ENCODE measurements at regions not wholly inside any gene's neighbourhood (a gene's known extent, or its start where the extent isn't known, plus 50 kb on each side); places are given as distances from the start of the nearest gene placed in this dataset.

DNA sequence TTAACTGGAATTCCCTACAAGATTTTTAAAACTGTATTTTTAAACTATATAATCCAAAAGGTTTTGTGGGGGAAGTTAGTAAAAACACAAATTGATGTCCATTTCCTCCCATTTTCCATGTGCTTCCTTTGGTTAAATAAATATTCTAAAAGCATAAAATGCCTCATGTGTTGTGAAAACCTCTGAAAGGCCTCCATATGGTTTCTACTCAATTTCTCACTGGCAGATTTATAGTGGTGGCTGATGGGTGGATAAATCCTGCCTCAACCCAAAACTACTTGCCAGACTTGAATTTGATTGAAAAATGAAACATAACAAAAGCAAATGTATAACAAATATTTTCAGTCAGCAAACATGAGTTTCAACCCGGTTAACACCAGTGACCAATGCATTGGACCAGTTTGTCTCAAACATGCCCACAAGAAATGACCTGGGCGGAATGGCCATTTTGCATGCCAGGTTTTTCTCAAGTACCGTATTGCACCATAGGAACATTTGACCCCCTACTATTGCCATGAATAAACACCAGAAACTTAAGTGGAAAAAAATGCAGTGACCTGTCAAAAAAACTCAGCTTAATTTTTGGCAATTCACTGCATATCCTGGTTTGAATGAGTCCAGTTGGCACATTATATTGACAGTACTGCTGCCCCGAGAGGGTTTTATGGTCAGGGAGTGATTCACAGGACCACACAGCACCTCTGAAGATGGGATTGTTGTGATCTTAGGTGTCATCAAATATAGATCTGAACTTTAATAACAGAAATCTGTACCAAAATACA lies 454.6 kb upstream of the ANKRD30A start:
- no peak overlapping the region for H2AK5ac ChIP-seq (ENCODE audit: low read depth, low read length)
- H3K4me2 ChIP-seq (ENCODE audit: insufficient read depth in 1 of 2, low read depth in 2 of 2, low read length in 2 of 2), result no peak overlapping the region
- H3K27ac ChIP-seq (ENCODE audit: low read depth, low read length), result no peak overlapping the region
- ChIA-PET CTCF (ENCODE audit: partially characterized antibody) (no interaction called here), POLR2A (ENCODE audit: partially characterized antibody) (no interaction called here)
- H3K9ac ChIP-seq (replicated peaks in 1 of 4; ENCODE audit: extremely low read depth in 1 of 4, low read depth in 3 of 4, low read length in 3 of 4), result no peak overlapping the region
- DNase-seq (ENCODE audit: low read depth in 1 of 2, low spot score in 2 of 2) (no peak), FAIRE-seq (no peak)
- H4K8ac ChIP-seq (ENCODE audit: extremely low read depth, insufficient read depth, low read length), result no peak overlapping the region
- no peak overlapping the region for H3K56ac ChIP-seq (replicated peaks; ENCODE audit: insufficient read length, low read depth, low read length)
- no peak overlapping the region for H2BK12ac ChIP-seq (ENCODE audit: low read depth, low read length)
- no peaks in the 10 kb centered on the region for H3K4me1 ChIP-seq (replicated peaks in 1 of 4; ENCODE audit: control insufficient read depth in 3 of 4, insufficient read depth in 4 of 4, low read length in 3 of 4)
- H3K36me3 ChIP-seq (ENCODE audit: control insufficient read depth in 2 of 4, insufficient read depth in 4 of 4, low read length in 3 of 4), result no peaks in the 10 kb centered on the region
- H2BK20ac ChIP-seq (ENCODE audit: low read length), result no peak overlapping the region
- H3K27me3 ChIP-seq (replicated peaks in 1 of 4; ENCODE audit: control insufficient read depth in 3 of 4, extremely low read depth in 1 of 4, insufficient read depth in 3 of 4, low read length in 3 of 4), result no peaks in the 10 kb centered on the region
- H3K79me1 ChIP-seq (ENCODE audit: low read depth, low read length), result no peaks in the 10 kb centered on the region
- WGBS, 2 experiments (ENCODE audit: extremely low coverage in 1 of 2, insufficient coverage in 1 of 2, insufficient read length in 1 of 2, insufficient replicate concordance in 2 of 2, low coverage in 1 of 2, low lambda C conversion rate in 2 of 2, missing lambda C conversion rate in 1 of 2), result 94% methylated on average over 4 of the region's 4 CpGs; no CpG with 5 or more reads in 1 of the 2 experiments
- H4K20me1 ChIP-seq (replicated peaks in 1 of 2; ENCODE audit: control insufficient read depth in 1 of 2, insufficient read depth in 2 of 2, low read length in 2 of 2), result no peaks in the 10 kb centered on the region
- H3K14ac ChIP-seq (ENCODE audit: insufficient read length), result no peak overlapping the region
- no peak overlapping the region for H3K4ac ChIP-seq (replicated peaks; ENCODE audit: insufficient read length, low read depth, low read length)
- H2BK120ac ChIP-seq (replicated peaks; ENCODE audit: low read depth, low read length), result no peak overlapping the region
- H2BK5ac ChIP-seq (ENCODE audit: low read depth, low read length), result no peak overlapping the region
- no peak overlapping the region for H2BK15ac ChIP-seq (ENCODE audit: low read length)
- H3K18ac ChIP-seq (ENCODE audit: extremely low read depth, low read length), result no peak overlapping the region
- no peaks in the 10 kb centered on the region for H3K23me2 ChIP-seq (ENCODE audit: low read depth, low read length)
- no peaks in the 10 kb centered on the region for H3K9me3 ChIP-seq (ENCODE audit: insufficient read depth in 2 of 2, low read depth in 1 of 2, low read length in 1 of 2)
- H3K79me2 ChIP-seq (ENCODE audit: control insufficient read depth in 1 of 2, insufficient read depth in 2 of 2, low read length in 2 of 2), result no peaks in the 10 kb centered on the region
- no peak overlapping the region for H2AFZ ChIP-seq (ENCODE audit: low read length)
- H3K23ac ChIP-seq (ENCODE audit: insufficient read length), result no peak overlapping the region
- no peak for TF ChIP-seq SUZ12 (IDR thresholded peaks at IDR 0.05; ENCODE audit: low read length)
- no peak for TF ChIP-seq NRF1 (IDR thresholded peaks at IDR 0.05; ENCODE audit: low read depth, low read length)
- TF ChIP-seq MAFK (IDR thresholded peaks at IDR 0.05; ENCODE audit: low read depth, low read length), result no peak
- no peak for TF ChIP-seq CHD2 (IDR thresholded peaks at IDR 0.05; ENCODE audit: low read length)
- TF ChIP-seq HDAC2 (IDR thresholded peaks at IDR 0.05; ENCODE audit: borderline replicate concordance in 1 of 2, low read depth in 2 of 2, low read length in 2 of 2), result no peak
- TF ChIP-seq ZNF274 (IDR thresholded peaks at IDR 0.05; ENCODE audit: borderline replicate concordance, extremely low read depth, low read length), result no peak
- TF ChIP-seq E2F6 (IDR thresholded peaks at IDR 0.05), result no peak
- TF ChIP-seq PHF8 (conservative IDR thresholded peaks at IDR 0.05; ENCODE audit: low read depth, low read length), result no peak
- no peak for TF ChIP-seq JUND (IDR thresholded peaks at IDR 0.05; ENCODE audit: low read length)
- H4K91ac ChIP-seq (replicated peaks; ENCODE audit: insufficient read length, low read length), result no peak overlapping the region
- no peak overlapping the region for H3K4me3 ChIP-seq (ENCODE audit: extremely low read depth in 1 of 4, insufficient read depth in 2 of 4, low read depth in 3 of 4, low read length in 4 of 4)
- no peak overlapping the region for H4K5ac ChIP-seq (ENCODE audit: insufficient read length, low read depth, low read length)
